Smooth muscle cell (in vitro differentiated cells): ENCODE measurements at regions not wholly inside any gene's neighbourhood (a gene's known extent, or its start where the extent isn't known, plus 50 kb on each side); places are given as distances from the start of the nearest gene placed in this dataset.

Experiments
- DNase-seq: peaks from one replicate; lab custom pipeline; 2025; ENCODE audit not compliant: unreplicated experiment; lab: John Stamatoyannopoulos, UW
- H2AFZ ChIP-seq: fragments of 200-600 bp; sonication (generic); 2 replicates; pipeline ENCODE4 v1.6.0; 2016; ENCODE audit warnings: antibody characterized with exemption, low read depth, mild to moderate bottlenecking
- H3F3A ChIP-seq: fragments of 200-600 bp; sonication (generic); 2 replicates; pipeline ENCODE4 v1.6.0; 2017; ENCODE audit warnings: antibody characterized with exemption, low read depth
- H3K27ac ChIP-seq: fragments of 200-600 bp; sonication (generic); 2 replicates; pipeline ENCODE4 v1.5.1; 2016; ENCODE audit warnings: low read depth, mild to moderate bottlenecking
- H3K27me3 ChIP-seq: fragments of 200-600 bp; sonication (generic); 2 replicates; pipeline ENCODE4 v1.6.1; 2016; ENCODE audit warnings: low read depth, mild to moderate bottlenecking
- H3K36me3 ChIP-seq: fragments of 200-600 bp; sonication (generic); 2 replicates; pipeline ENCODE4 v1.5.1; 2016; ENCODE audit warnings: low read depth
- H3K4me1 ChIP-seq: fragments of 200-600 bp; sonication (generic); 2 replicates; pipeline ENCODE4 v1.5.1; 2016; ENCODE audit warnings: low read depth
- H3K4me2 ChIP-seq: fragments of 200-600 bp; sonication (generic); 2 replicates; pipeline ENCODE4 v1.6.0; 2016; ENCODE audit warnings: mild to moderate bottlenecking
- H3K4me3 ChIP-seq: fragments of 200-600 bp; sonication (generic); 2 replicates; pipeline ENCODE4 v1.5.1; 2016; ENCODE audit warnings: mild to moderate bottlenecking
- H3K79me2 ChIP-seq: fragments of 200-600 bp; sonication (generic); 2 replicates; pipeline ENCODE4 v1.6.0; 2016; ENCODE audit warnings: low read depth, mild to moderate bottlenecking
- H3K9ac ChIP-seq: fragments of 200-600 bp; sonication (generic); 2 replicates; pipeline ENCODE4 v1.6.0; 2016; ENCODE audit warnings: low read depth
- H3K9me3 ChIP-seq: fragments of 200-600 bp; sonication (generic); replicated peaks from 2 replicates; pipeline ENCODE4 v1.5.1; 2016; ENCODE audit warnings: low read depth
- H4K20me1 ChIP-seq: fragments of 200-600 bp; sonication (generic); 2 replicates; pipeline ENCODE4 v1.6.0; 2016; ENCODE audit warnings: low read depth
- WGBS: methylation state at CpG from one replicate; pipeline ENCODE4 v1.1.7; 2016; ENCODE audit warnings: low lambda C conversion rate; 5-methylcytosine and 5-hydroxymethylcytosine counted together
- TF ChIP-seq, protein P1 (sequence below): fragments of 200-600 bp; sonication (generic); IDR thresholded peaks from 2 replicates; pipeline ENCODE4 v1.5.1; 2017; ENCODE audit warnings: borderline replicate concordance, mild to moderate bottlenecking, antibody characterized with exemption; ENCODE audit not compliant: insufficient read depth, poor library complexity, severe bottlenecking

DNA sequence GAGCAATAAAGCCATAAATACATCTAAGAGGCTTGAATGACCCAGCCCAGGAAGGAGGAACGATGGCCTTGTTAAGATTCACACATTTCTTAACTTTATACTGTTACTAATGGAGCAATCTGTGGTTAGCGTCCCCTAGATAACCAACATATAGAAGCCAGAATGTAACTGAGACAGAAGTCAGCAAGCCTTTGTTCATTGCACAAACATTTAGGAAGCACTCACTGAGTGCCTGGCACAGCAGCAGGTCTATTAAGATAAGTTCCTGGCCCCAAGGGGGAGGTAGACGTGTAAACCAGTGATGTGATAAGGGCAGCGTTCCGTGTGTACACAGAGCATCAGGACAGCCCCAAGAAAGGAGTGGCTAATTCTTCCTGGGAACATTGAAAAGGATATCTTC lies 63.6 kb upstream of the ATL2 start:
- no peaks in the 10 kb centered on the region for H3K36me3 ChIP-seq
- H3K4me2 ChIP-seq = peak overlapping the region; percentile 18
- H3K9ac ChIP-seq = no peak overlapping the region
- no peaks in the 10 kb centered on the region for H3K9me3 ChIP-seq
- no peaks in the 10 kb centered on the region for H3K79me2 ChIP-seq
- no peak overlapping the region for H3K4me3 ChIP-seq
- no peak overlapping the region for H3K27ac ChIP-seq
- peaks cover 3% of the 10 kb centered on the region for H4K20me1 ChIP-seq
- TF ChIP-seq, protein P1, sequence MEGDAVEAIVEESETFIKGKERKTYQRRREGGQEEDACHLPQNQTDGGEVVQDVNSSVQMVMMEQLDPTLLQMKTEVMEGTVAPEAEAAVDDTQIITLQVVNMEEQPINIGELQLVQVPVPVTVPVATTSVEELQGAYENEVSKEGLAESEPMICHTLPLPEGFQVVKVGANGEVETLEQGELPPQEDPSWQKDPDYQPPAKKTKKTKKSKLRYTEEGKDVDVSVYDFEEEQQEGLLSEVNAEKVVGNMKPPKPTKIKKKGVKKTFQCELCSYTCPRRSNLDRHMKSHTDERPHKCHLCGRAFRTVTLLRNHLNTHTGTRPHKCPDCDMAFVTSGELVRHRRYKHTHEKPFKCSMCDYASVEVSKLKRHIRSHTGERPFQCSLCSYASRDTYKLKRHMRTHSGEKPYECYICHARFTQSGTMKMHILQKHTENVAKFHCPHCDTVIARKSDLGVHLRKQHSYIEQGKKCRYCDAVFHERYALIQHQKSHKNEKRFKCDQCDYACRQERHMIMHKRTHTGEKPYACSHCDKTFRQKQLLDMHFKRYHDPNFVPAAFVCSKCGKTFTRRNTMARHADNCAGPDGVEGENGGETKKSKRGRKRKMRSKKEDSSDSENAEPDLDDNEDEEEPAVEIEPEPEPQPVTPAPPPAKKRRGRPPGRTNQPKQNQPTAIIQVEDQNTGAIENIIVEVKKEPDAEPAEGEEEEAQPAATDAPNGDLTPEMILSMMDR = no peak
- no peak for DNase-seq
- no peak overlapping the region for H2AFZ ChIP-seq
- H3K27me3 ChIP-seq = no peaks in the 10 kb centered on the region
- peaks cover 18% of the 10 kb centered on the region for H3K4me1 ChIP-seq
- WGBS = 24% methylated on average over 5 of the region's 5 CpGs
- peaks cover 10% of the 10 kb centered on the region for H3F3A ChIP-seq

DNA sequence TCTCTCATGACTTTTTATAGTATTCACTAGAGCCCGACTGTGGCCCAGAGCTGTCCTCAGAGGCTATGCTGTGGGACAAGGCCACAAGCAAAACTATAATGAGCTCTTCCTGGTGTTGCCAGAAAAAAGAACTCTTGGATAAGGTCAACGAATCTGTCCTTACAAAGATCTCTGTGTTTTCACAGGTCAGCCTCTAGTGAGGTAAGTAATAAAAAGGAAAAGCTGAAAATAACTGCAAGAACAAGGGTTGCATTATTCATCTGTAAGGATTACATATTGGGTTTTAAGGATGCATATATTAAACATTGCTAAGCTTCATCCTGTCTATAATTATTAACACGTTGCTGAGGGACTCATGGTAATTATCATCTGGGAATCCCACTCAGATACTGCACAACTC lies 62.8 kb upstream of the ATL2 start:
- Histone ChIP-seq H3K27me3 (no peaks in the 10 kb centered on the region), H3K79me2 (no peaks in the 10 kb centered on the region), H3K9ac (no peak overlapping the region), H3K4me3 (no peak overlapping the region), H2AFZ (no peak overlapping the region), H3F3A (peaks cover 10% of the 10 kb centered on the region), H3K4me1 (peaks cover 18% of the 10 kb centered on the region), H4K20me1 (peaks cover 3% of the 10 kb centered on the region), H3K36me3 (no peaks in the 10 kb centered on the region), H3K27ac (no peak overlapping the region), H3K4me2 (no peak overlapping the region), H3K9me3 (no peaks in the 10 kb centered on the region)
- TF ChIP-seq, protein P1 = no peak
- no peak for DNase-seq
- WGBS = 88% methylated on average over 3 of the region's 3 CpGs

DNA sequence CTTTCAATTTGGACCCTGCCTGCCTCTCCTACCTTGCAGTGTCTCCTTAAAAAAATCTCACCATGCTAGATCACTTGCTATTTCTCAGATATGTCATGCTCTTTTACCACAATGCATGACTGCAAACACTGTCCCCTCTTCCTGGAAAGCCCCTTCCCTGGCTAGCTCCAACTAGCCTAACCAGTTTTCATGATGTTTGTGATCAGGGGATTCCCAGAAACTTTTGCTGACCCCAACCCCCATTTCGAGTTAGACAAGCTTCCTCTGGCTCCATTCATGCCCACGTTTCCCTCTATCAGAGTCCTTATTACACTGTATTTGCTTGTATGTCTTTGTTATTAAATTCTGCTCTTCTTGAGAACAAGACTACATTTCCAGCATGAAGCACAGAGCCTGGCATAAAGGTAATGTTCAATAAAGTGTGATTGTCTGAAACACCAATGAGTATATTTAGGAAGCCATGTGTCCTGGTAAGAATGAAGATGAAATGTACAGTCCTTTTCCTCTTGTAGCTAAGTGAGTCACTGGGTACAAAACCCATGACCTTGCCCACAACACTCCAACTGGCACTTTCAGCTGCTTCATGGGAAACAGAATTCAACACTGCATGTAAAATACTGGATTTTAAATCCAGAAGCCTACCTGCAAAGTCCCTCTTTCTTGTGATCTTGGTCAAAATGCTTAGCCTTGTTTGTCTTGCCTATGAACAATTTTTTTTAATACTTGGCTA lies 62.0 kb upstream of the ATL2 start:
- no peak overlapping the region for H3K4me2 ChIP-seq
- TF ChIP-seq, protein P1 = no peak
- H3K27me3 ChIP-seq = no peaks in the 10 kb centered on the region

DNA sequence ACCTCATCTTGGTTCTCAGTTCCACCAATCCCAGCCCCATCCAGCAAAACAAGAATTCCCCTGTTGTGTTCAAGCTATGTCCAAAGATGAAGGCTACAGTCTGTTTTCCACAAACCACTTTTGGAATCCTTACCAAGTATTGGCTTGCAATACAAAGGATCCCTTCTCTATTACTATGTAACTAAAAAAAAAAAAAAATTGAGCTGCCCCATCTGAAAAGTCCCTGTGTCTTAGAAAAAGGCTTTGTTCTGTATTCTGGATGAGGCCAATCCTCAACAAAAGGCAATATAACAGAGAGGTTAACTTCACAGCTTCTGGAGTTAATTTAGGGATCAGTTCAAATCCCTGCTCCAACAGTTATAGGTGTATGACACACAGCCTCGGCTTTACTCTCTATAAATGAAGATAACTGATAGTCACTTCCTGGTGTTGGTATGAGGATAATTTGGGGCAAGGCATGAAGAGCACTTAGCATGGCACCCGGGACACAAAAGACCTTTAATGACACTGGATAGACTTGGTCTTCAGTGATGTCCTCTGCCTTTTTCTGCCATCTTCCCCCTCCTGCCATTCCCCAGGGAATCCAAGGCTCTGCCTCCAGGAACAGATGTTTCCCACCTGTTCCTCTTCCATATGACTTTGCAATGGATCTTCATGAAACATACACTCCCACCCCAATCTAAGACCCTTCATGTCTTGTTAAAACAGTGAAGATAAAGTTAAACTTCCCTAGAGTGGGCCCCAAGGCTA lies 61.2 kb upstream of the ATL2 start:
- Histone ChIP-seq H3K27me3 (no peaks in the 10 kb centered on the region), H3K27ac (no peak overlapping the region), H3K36me3 (no peaks in the 10 kb centered on the region), H3K9me3 (no peaks in the 10 kb centered on the region), H3K4me2 (no peak overlapping the region), H3K9ac (no peak overlapping the region), H3K4me3 (no peak overlapping the region), H3K4me1 (peaks cover 10% of the 10 kb centered on the region), H3F3A (peaks cover 10% of the 10 kb centered on the region), H3K79me2 (no peaks in the 10 kb centered on the region), H4K20me1 (no peaks in the 10 kb centered on the region), H2AFZ (no peak overlapping the region)
- TF ChIP-seq, protein P1 = no peak
- WGBS = 57% methylated on average over 2 of the region's 2 CpGs
- no peak for DNase-seq

More for the DNA sequence above, 62.0 kb upstream of the ATL2 start:
- H3K79me2 ChIP-seq = no peaks in the 10 kb centered on the region
- no peak overlapping the region for H2AFZ ChIP-seq
- H3K4me3 ChIP-seq = no peak overlapping the region
- H4K20me1 ChIP-seq = peaks cover under 1% of the 10 kb centered on the region
- no peak overlapping the region for H3K9ac ChIP-seq
- peaks cover 10% of the 10 kb centered on the region for H3F3A ChIP-seq
- no peaks in the 10 kb centered on the region for H3K9me3 ChIP-seq
- H3K36me3 ChIP-seq = no peaks in the 10 kb centered on the region
- H3K4me1 ChIP-seq = peaks cover 15% of the 10 kb centered on the region
- WGBS = 80% methylated on average over 2 of the region's 2 CpGs
- no peak for DNase-seq
- no peak overlapping the region for H3K27ac ChIP-seq
